ENCODE measurements at regions not wholly inside any gene's neighbourhood (a gene's known extent, or its start where the extent isn't known, plus 50 kb on each side); places are given as distances from the start of the nearest gene placed in this dataset.

- H3K4me3 ChIP-seq = no peak overlapping the region
- no peaks in the 10 kb centered on the region for H3K9me3 ChIP-seq
- DNase-seq (ENCODE audit: low spot score) = no peak
- no peak for TF ChIP-seq CTCF (IDR thresholded peaks at IDR 0.05)
- no peaks in the 10 kb centered on the region for H3K4me1 ChIP-seq (ENCODE audit: control insufficient read depth in 1 of 2, low read depth in 2 of 2)
- H3K27ac ChIP-seq = no peak overlapping the region
- H3K36me3 ChIP-seq = no peaks in the 10 kb centered on the region
- no peak for ATAC-seq (ENCODE audit: insufficient number of reproducible peaks, low FRiP score, low read depth)
- no peaks in the 10 kb centered on the region for H3K27me3 ChIP-seq (replicated peaks; ENCODE audit: insufficient read depth)
These were observed 453.0 kb upstream of the GOLIM4 start for GRCh38 chr3:168548719-168549118.

GRCh38 chr3:168546707-168547106 lies 451.0 kb upstream of the GOLIM4 start:
- Histone ChIP-seq H3K27me3 (replicated peaks; ENCODE audit: insufficient read depth) (no peaks in the 10 kb centered on the region), H3K4me1 (ENCODE audit: control insufficient read depth in 1 of 2, low read depth in 2 of 2) (no peaks in the 10 kb centered on the region), H3K4me3 (no peak overlapping the region), H3K36me3 (no peaks in the 10 kb centered on the region), H3K27ac (no peak overlapping the region), H3K9me3 (no peaks in the 10 kb centered on the region)
- no peak for TF ChIP-seq CTCF (IDR thresholded peaks at IDR 0.05)
- no peak for ATAC-seq (ENCODE audit: insufficient number of reproducible peaks, low FRiP score, low read depth)
- DNase-seq (ENCODE audit: low spot score) = no peak

- Histone ChIP-seq H3K27me3 (replicated peaks; ENCODE audit: insufficient read depth) (no peaks in the 10 kb centered on the region), H3K36me3 (no peaks in the 10 kb centered on the region), H3K27ac (no peak overlapping the region), H3K9me3 (no peaks in the 10 kb centered on the region), H3K4me1 (ENCODE audit: control insufficient read depth in 1 of 2, low read depth in 2 of 2) (no peaks in the 10 kb centered on the region), H3K4me3 (no peak overlapping the region)
- TF ChIP-seq CTCF (IDR thresholded peaks at IDR 0.05) = no peak
- DNase-seq (ENCODE audit: low spot score) (no peak), ATAC-seq (ENCODE audit: insufficient number of reproducible peaks, low FRiP score, low read depth) (peak; percentile 52)
These were observed 449.9 kb upstream of the GOLIM4 start for GRCh38 chr3:168545591-168545990.

- H3K27ac ChIP-seq = no peak overlapping the region
- H3K4me3 ChIP-seq = no peak overlapping the region
- no peak for TF ChIP-seq CTCF (IDR thresholded peaks at IDR 0.05)
- DNase-seq (ENCODE audit: low spot score) (no peak), ATAC-seq (ENCODE audit: insufficient number of reproducible peaks, low FRiP score, low read depth) (no peak)
- no peaks in the 10 kb centered on the region for H3K9me3 ChIP-seq
- H3K27me3 ChIP-seq (replicated peaks; ENCODE audit: insufficient read depth) = no peaks in the 10 kb centered on the region
- H3K4me1 ChIP-seq (ENCODE audit: control insufficient read depth in 1 of 2, low read depth in 2 of 2) = no peaks in the 10 kb centered on the region
- no peaks in the 10 kb centered on the region for H3K36me3 ChIP-seq
These were observed 448.6 kb upstream of the GOLIM4 start for GRCh38 chr3:168544097-168544957.

GRCh38 chr3:168540726-168541125 lies 445.0 kb upstream of the GOLIM4 start:
- ATAC-seq (ENCODE audit: insufficient number of reproducible peaks, low FRiP score, low read depth) (no peak), DNase-seq (ENCODE audit: low spot score) (no peak)
- H3K4me3 ChIP-seq = no peak overlapping the region
- no peak for TF ChIP-seq CTCF (IDR thresholded peaks at IDR 0.05)
- no peaks in the 10 kb centered on the region for H3K36me3 ChIP-seq
- H3K27ac ChIP-seq = no peak overlapping the region
- no peaks in the 10 kb centered on the region for H3K4me1 ChIP-seq (ENCODE audit: control insufficient read depth in 1 of 2, low read depth in 2 of 2)
- no peaks in the 10 kb centered on the region for H3K27me3 ChIP-seq (replicated peaks; ENCODE audit: insufficient read depth)
- no peaks in the 10 kb centered on the region for H3K9me3 ChIP-seq
